Lower leg skin (tissue), 3 donors: ENCODE measurements at regions not wholly inside any gene's neighbourhood (a gene's known extent, or its start where the extent isn't known, plus 50 kb on each side); places are given as distances from the start of the nearest gene placed in this dataset.

Source experiments
- POLR2A ChIP-seq, 2 donors: fragments of 450-650 bp; IDR thresholded peaks; one replicate each; pipeline ENCODE4 v1.6.1; 2016 to 2017; ENCODE audit warnings: antibody characterized with exemption in 2 of 2, mild to moderate bottlenecking in 1 of 2, moderate library complexity in 1 of 2
- TF ChIP-seq, protein P1 (sequence below), 3 donors: fragments of 450-650 bp; IDR thresholded peaks; one replicate each; pipeline ENCODE4 v1.5.1; 2016; ENCODE audit warnings: antibody characterized with exemption in 3 of 3, mild to moderate bottlenecking in 3 of 3, moderate library complexity in 2 of 3

DNA sequence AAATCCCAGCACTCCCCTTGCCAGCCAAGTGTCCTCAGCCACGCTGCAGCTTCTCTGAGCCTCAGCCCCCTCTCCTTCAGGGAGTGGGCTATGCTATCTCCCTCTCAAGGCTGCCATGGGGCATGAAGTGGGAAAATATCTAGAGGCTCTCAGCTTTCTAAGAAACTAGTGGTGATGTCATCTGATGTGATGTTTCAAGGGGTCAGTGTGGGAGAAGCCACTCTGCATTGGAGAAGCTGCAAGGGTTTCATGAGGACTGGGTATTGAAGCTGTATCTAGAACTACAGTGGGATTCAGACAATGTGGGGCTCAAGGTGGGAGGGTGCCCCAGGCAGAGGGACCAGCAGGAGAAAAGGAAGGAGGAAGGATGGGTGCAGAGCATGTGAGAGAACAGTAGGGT lies 210.2 kb downstream of the TLE3 start:
- TF ChIP-seq, protein P1, sequence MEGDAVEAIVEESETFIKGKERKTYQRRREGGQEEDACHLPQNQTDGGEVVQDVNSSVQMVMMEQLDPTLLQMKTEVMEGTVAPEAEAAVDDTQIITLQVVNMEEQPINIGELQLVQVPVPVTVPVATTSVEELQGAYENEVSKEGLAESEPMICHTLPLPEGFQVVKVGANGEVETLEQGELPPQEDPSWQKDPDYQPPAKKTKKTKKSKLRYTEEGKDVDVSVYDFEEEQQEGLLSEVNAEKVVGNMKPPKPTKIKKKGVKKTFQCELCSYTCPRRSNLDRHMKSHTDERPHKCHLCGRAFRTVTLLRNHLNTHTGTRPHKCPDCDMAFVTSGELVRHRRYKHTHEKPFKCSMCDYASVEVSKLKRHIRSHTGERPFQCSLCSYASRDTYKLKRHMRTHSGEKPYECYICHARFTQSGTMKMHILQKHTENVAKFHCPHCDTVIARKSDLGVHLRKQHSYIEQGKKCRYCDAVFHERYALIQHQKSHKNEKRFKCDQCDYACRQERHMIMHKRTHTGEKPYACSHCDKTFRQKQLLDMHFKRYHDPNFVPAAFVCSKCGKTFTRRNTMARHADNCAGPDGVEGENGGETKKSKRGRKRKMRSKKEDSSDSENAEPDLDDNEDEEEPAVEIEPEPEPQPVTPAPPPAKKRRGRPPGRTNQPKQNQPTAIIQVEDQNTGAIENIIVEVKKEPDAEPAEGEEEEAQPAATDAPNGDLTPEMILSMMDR (IDR thresholded peaks at IDR 0.05) = no peak
- no peak for TF ChIP-seq POLR2A (IDR thresholded peaks at IDR 0.05)
